ENCODE measurements at regions not wholly inside any gene's neighbourhood (a gene's known extent, or its start where the extent isn't known, plus 50 kb on each side); places are given as distances from the start of the nearest gene placed in this dataset.

DNA sequence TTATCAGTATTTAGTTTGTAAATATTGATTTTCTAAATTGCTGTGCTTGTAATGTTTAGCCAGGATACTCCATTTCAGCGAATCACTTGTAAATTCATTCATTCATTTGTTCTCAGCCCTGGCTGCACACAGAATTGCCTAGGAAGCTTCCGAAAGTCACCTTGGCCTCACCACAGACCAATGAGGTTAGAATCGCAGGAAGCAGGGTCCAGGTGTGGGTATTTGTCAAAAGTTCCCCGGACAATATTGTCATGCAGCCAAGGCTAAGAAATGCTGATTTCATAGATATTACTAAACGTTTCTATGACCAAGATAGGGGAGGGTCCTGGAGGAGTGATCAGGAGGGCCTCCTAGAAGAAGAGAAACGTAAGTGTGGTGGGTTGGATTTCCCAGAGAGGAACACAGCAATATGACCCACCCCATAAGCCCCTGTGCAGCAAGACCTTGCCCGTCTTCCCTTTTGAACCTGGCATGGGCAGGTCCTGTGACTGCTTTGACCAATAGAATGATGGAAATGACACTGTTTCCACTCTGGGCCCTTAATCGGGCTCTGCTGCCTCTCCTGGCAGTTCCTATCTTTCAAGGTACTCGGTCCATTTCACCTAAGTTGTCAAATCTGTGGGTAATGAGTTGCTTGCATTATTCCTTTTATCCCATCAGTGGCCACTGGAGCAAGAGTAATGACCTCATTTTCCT, 238.7 kb downstream of the FOXL1 start:
- H3K27ac ChIP-seq: no peak overlapping the region
- H3K4me3 ChIP-seq: no peak overlapping the region
- TF ChIP-seq, protein P1, sequence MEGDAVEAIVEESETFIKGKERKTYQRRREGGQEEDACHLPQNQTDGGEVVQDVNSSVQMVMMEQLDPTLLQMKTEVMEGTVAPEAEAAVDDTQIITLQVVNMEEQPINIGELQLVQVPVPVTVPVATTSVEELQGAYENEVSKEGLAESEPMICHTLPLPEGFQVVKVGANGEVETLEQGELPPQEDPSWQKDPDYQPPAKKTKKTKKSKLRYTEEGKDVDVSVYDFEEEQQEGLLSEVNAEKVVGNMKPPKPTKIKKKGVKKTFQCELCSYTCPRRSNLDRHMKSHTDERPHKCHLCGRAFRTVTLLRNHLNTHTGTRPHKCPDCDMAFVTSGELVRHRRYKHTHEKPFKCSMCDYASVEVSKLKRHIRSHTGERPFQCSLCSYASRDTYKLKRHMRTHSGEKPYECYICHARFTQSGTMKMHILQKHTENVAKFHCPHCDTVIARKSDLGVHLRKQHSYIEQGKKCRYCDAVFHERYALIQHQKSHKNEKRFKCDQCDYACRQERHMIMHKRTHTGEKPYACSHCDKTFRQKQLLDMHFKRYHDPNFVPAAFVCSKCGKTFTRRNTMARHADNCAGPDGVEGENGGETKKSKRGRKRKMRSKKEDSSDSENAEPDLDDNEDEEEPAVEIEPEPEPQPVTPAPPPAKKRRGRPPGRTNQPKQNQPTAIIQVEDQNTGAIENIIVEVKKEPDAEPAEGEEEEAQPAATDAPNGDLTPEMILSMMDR (IDR thresholded peaks at IDR 0.05): no peak
- no peak for DNase-seq (ENCODE audit: low spot score)

DNA sequence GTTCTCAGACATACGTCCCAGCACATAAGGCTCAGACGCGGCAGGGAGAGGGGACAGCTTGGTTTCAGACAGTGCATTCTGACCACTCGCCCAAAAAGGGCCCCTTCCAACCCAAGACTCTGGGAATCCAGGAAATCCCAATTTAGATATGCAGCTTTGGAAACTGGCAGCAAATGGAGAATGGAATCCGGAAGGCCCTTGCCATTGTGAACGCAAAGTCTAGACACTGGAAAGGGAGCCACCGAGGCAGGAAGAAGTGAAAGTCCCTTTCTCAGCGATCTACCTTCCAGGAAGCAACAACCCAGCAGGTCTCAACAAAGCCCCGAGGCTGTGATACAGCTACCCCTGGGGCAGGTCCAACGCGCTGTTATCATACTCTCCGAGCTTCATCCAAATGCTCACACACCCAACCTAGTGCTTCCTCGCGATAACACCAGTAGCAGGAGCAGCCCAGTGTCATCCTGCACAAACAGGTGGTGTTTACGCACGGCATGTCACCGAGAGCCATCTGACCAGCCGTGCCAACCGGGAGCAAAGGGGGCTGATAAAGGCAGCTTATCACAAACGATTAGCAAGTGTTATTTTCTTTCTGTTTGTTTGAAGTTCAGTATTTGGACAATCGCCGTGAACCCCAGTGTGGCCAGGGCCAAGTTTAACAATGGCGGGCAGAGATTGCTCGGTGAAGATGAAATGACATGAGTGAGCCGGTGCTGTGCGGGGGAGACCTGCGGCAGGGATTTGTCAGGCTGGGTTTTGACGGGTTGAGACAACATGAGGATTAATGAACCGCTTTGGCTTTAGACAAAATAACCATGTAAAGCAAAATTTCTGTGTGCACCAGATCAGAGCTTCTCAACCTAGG, 240.6 kb downstream of the FOXL1 start:
- Histone ChIP-seq H3K27ac (peak overlapping the region in 1 of 2 donors; percentile 6), H3K4me3 (peak overlapping the region; percentile 48)
- no peak for DNase-seq (ENCODE audit: low spot score)
- TF ChIP-seq, protein P1 (IDR thresholded peaks at IDR 0.05): no peak

- Histone ChIP-seq H3K4me3 (no peak overlapping the region), H3K27ac (no peak overlapping the region)
- no peak for DNase-seq (ENCODE audit: low spot score)
- TF ChIP-seq, protein P1 (IDR thresholded peaks at IDR 0.05): no peak
Observed at GRCh38 chr16:86819533-86819892, 241.2 kb downstream of the FOXL1 start.

DNA sequence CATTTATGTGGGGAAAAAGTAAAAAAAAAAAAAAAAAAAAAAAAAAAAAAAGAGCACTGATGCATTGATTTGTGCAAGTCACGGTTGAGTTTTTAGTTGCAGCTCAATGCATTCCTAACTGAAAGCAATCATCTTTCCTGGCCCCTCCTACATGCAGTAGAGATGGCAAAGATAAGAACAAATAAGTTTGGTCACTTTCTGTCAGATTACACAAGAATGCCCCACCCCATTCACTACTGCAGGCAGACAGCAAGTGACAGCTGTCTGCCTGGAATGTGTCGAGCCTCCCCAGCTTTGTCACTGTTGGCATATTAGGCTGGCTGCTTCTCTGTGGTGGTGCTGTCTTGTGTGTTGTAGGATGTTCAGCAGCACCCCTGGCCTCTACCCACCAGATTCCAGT, 243.5 kb downstream of the FOXL1 start:
- Histone ChIP-seq H3K27ac (no peak overlapping the region), H3K4me3 (no peak overlapping the region)
- TF ChIP-seq, protein P1 (IDR thresholded peaks at IDR 0.05): no peak
- DNase-seq (ENCODE audit: low spot score): no peak

DNA sequence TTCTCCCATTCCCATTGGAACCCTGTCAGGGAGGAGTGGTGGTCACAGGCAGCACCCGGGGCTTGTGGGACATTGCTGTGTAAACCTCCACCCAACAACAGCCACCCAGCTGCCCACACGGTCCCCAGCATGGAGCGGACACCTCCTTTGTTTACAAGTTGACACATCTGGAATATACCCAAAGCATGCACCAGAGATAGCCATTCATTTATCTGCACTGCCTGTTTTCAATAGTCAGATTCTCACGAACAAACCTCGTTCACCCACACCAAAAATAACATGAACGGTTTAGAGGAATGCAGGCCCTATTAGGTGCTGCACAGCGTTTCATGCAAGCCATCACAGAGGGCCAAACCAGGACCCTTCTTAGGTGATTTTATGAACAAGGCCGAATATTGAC, 244.8 kb downstream of the FOXL1 start:
- no peak for DNase-seq (ENCODE audit: low spot score)
- H3K27ac ChIP-seq: no peak overlapping the region
- TF ChIP-seq, protein P1 (IDR thresholded peaks at IDR 0.05): no peak
- no peak overlapping the region for H3K4me3 ChIP-seq

DNA sequence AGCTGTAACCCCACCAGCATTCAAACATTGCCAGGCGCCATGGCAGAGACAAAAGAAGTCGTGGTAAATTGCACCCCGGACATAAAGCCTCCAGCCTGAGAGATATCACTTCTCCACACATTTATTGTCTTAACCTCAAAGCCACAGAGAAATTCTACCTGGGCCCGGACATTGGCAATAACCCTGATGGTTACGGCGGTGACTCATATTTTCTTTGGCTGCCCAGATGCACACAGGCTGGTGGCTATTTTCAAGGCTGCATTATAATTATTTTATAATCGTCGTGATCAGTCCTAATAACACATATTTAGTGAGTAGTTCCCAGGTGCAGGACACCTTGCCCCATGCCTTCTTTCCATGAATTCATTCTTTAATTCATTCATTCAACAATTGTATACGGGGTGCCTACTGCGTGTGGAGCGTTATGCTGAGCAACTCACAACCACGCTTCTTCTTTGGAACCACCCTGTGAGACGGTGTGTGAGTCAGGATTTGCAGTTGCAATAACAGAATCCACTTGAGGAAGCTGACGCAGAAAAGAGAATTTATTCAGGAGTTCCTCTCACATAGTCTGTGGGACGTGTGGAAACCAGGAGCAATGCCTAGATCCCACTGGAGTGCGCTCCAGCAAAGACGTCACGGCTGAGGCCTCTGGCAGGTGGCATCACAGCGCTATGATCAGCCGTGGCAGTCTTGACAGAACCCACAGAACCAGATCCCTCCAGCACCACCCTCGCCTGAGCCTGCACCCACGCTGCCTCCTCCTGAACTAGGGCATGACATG, 245.7 kb downstream of the FOXL1 start:
- Histone ChIP-seq H3K27ac (no peak overlapping the region), H3K4me3 (no peak overlapping the region)
- TF ChIP-seq, protein P1 (IDR thresholded peaks at IDR 0.05): no peak
- no peak for DNase-seq (ENCODE audit: low spot score)

Data from coronary artery (tissue), 2 donors.